Neural progenitor cell (in vitro differentiated cells): ENCODE measurements at regions not wholly inside any gene's neighbourhood (a gene's known extent, or its start where the extent isn't known, plus 50 kb on each side); places are given as distances from the start of the nearest gene placed in this dataset.

ENCODE experiments used
- DNase-seq: peaks from one replicate; pipeline ENCODE4 v3.0.0-alpha.2; 2016; ENCODE audit warnings: low spot score
- H2AFZ ChIP-seq: fragments of 200-600 bp; sonication (generic); replicated peaks from 2 replicates; pipeline ENCODE4 v1.6.1; 2016; ENCODE audit warnings: antibody characterized with exemption
- H3F3A ChIP-seq: fragments of 200-600 bp; sonication (generic); 2 replicates; pipeline ENCODE4 v1.6.1; 2016; ENCODE audit warnings: antibody characterized with exemption, low read depth
- H3K27ac ChIP-seq: fragments of 200-600 bp; sonication (generic); 2 replicates; pipeline ENCODE4 v1.5.1; 2016; ENCODE audit warnings: mild to moderate bottlenecking
- H3K27me3 ChIP-seq: fragments of 200-600 bp; sonication (generic); 2 replicates; pipeline ENCODE4 v1.6.1; 2016; ENCODE audit warnings: mild to moderate bottlenecking, moderate library complexity
- H3K36me3 ChIP-seq: fragments of 200-600 bp; sonication (generic); 2 replicates; pipeline ENCODE4 v1.5.1; 2016
- H3K4me1 ChIP-seq: fragments of 200-600 bp; sonication (generic); 2 replicates; pipeline ENCODE4 v1.6.1; 2016; ENCODE audit warnings: mixed run types
- H3K4me2 ChIP-seq: fragments of 200-600 bp; sonication (generic); 2 replicates; pipeline ENCODE4 v1.6.1; 2016
- H3K4me3 ChIP-seq: fragments of 200-600 bp; sonication (generic); 2 replicates; pipeline ENCODE4 v1.5.1; 2016
- H3K79me2 ChIP-seq: fragments of 200-600 bp; sonication (generic); 2 replicates; pipeline ENCODE4 v1.6.1; 2016; ENCODE audit warnings: low read depth
- H3K9ac ChIP-seq: fragments of 200-600 bp; sonication (generic); 2 replicates; pipeline ENCODE4 v1.6.1; 2016
- H3K9me3 ChIP-seq: fragments of 200-600 bp; sonication (generic); 2 replicates; pipeline ENCODE4 v1.5.1; 2016; ENCODE audit warnings: low read depth
- H4K20me1 ChIP-seq: fragments of 200-600 bp; sonication (generic); 2 replicates; pipeline ENCODE4 v1.6.1; 2016; ENCODE audit warnings: low read depth
- H3K27ac Mint-ChIP-seq: 3 replicates; pipeline ENCODE4 v1.8.0; 2021; ENCODE audit warnings: mixed read lengths
- H3K27me3 Mint-ChIP-seq: 2 replicates; pipeline ENCODE4 v1.8.0; 2022; ENCODE audit warnings: low read depth, mild to moderate bottlenecking, inconsistent platforms, moderate library complexity, mixed read lengths; ENCODE audit not compliant: insufficient read depth
- H3K36me3 Mint-ChIP-seq: 3 replicates; pipeline ENCODE4 v1.8.0; 2021; ENCODE audit warnings: mixed read lengths
- H3K4me1 Mint-ChIP-seq: 3 replicates; pipeline ENCODE4 v1.8.0; 2021; ENCODE audit warnings: mixed read lengths
- H3K4me3 Mint-ChIP-seq: 3 replicates; pipeline ENCODE4 v1.8.0; 2021; ENCODE audit warnings: mild to moderate bottlenecking, moderate library complexity, mixed read lengths
- H3K9me3 Mint-ChIP-seq: 3 replicates; pipeline ENCODE4 v1.8.0; 2020; ENCODE audit warnings: mixed read lengths
- EZH2 ChIP-seq: fragments of 200-600 bp; sonication (generic); IDR thresholded peaks from 2 replicates; pipeline ENCODE4 v1.6.1; 2017; ENCODE audit warnings: antibody characterized with exemption, mild to moderate bottlenecking, moderate library complexity
- EZH2phosphoT487 ChIP-seq: fragments of 200-600 bp; sonication (generic); IDR thresholded peaks from 2 replicates; pipeline ENCODE4 v1.6.1; 2017; ENCODE audit warnings: antibody characterized with exemption
- TF ChIP-seq, protein P1 (sequence below): fragments of 200-600 bp; sonication (generic); IDR thresholded peaks from 2 replicates; pipeline ENCODE4 v1.5.1; 2017; ENCODE audit warnings: antibody characterized with exemption, mild to moderate bottlenecking

DNA sequence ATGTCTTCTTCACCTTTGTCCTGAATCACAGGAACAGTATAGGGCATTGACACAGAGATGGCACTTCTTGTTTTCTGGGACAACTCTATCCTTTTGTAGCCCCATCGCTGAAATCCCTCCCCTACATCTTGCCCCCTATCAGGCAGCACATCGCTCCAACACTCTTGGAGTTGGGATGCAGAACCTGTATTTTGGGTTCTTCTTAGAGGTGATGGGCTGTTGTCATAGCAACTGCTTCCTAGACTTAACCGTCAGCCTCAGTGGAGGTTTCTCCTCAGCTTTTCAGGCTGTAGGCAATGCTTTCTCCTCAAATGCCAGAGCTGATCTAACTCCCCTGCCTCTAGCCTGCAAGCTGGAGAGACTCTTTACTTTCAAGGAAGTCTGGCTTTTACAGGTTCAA lies 99.9 kb upstream of the SPRED2 start:
- Histone ChIP-seq H3K27me3 (no peaks in the 10 kb centered on the region), H2AFZ (no peak overlapping the region), H4K20me1 (no peaks in the 10 kb centered on the region), H3K36me3 (no peaks in the 10 kb centered on the region), H3F3A (no peaks in the 10 kb centered on the region), H3K79me2 (no peaks in the 10 kb centered on the region), H3K9me3 (no peaks in the 10 kb centered on the region), H3K9ac (no peak overlapping the region), H3K4me1 (no peaks in the 10 kb centered on the region), H3K27ac (no peak overlapping the region), H3K4me2 (no peak overlapping the region), H3K4me3 (no peak overlapping the region)
- no peak overlapping the region for H3K4me3 Mint-ChIP-seq
- no peaks in the 10 kb centered on the region for H3K27me3 Mint-ChIP-seq
- DNase-seq = no peak
- TF ChIP-seq, protein P1, sequence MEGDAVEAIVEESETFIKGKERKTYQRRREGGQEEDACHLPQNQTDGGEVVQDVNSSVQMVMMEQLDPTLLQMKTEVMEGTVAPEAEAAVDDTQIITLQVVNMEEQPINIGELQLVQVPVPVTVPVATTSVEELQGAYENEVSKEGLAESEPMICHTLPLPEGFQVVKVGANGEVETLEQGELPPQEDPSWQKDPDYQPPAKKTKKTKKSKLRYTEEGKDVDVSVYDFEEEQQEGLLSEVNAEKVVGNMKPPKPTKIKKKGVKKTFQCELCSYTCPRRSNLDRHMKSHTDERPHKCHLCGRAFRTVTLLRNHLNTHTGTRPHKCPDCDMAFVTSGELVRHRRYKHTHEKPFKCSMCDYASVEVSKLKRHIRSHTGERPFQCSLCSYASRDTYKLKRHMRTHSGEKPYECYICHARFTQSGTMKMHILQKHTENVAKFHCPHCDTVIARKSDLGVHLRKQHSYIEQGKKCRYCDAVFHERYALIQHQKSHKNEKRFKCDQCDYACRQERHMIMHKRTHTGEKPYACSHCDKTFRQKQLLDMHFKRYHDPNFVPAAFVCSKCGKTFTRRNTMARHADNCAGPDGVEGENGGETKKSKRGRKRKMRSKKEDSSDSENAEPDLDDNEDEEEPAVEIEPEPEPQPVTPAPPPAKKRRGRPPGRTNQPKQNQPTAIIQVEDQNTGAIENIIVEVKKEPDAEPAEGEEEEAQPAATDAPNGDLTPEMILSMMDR = no peak
- TF ChIP-seq EZH2 (no peak), EZH2phosphoT487 (no peak)
- no peak overlapping the region for H3K27ac Mint-ChIP-seq
- no peaks in the 10 kb centered on the region for H3K9me3 Mint-ChIP-seq
- H3K4me1 Mint-ChIP-seq = no peaks in the 10 kb centered on the region
- H3K36me3 Mint-ChIP-seq = no peaks in the 10 kb centered on the region

GRCh38 chr2:65530547-65531320 lies 98.3 kb upstream of the SPRED2 start:
- H3K27ac Mint-ChIP-seq = no peak overlapping the region
- H3K9me3 Mint-ChIP-seq = no peaks in the 10 kb centered on the region
- Histone ChIP-seq H3K27me3 (no peaks in the 10 kb centered on the region), H3K4me3 (no peak overlapping the region), H2AFZ (no peak overlapping the region), H3K36me3 (no peaks in the 10 kb centered on the region), H3K4me2 (no peak overlapping the region), H3K4me1 (no peaks in the 10 kb centered on the region), H3F3A (no peaks in the 10 kb centered on the region), H3K9me3 (no peaks in the 10 kb centered on the region), H3K79me2 (no peaks in the 10 kb centered on the region), H4K20me1 (no peaks in the 10 kb centered on the region), H3K9ac (no peak overlapping the region), H3K27ac (no peak overlapping the region)
- H3K36me3 Mint-ChIP-seq = no peaks in the 10 kb centered on the region
- H3K4me1 Mint-ChIP-seq = no peaks in the 10 kb centered on the region
- H3K27me3 Mint-ChIP-seq = no peaks in the 10 kb centered on the region
- no peak for TF ChIP-seq EZH2
- TF ChIP-seq, protein P1 = no peak
- TF ChIP-seq EZH2phosphoT487 = no peak
- DNase-seq = no peak
- no peak overlapping the region for H3K4me3 Mint-ChIP-seq

GRCh38 chr2:65529419-65529818 lies 97.0 kb upstream of the SPRED2 start:
- no peak overlapping the region for H3K4me3 ChIP-seq
- no peak overlapping the region for H3K27ac ChIP-seq
- no peak overlapping the region for H2AFZ ChIP-seq
- H3K27me3 ChIP-seq = no peaks in the 10 kb centered on the region
- H4K20me1 ChIP-seq = no peaks in the 10 kb centered on the region
- no peak overlapping the region for H3K4me2 ChIP-seq
- no peak for TF ChIP-seq EZH2
- TF ChIP-seq, protein P1 = no peak
- no peak for TF ChIP-seq EZH2phosphoT487
- Mint-ChIP-seq H3K4me1 (no peaks in the 10 kb centered on the region), H3K9me3 (no peaks in the 10 kb centered on the region), H3K36me3 (no peaks in the 10 kb centered on the region), H3K27me3 (no peaks in the 10 kb centered on the region), H3K27ac (no peak overlapping the region), H3K4me3 (no peak overlapping the region)
- no peaks in the 10 kb centered on the region for H3K36me3 ChIP-seq
- H3K9ac ChIP-seq = no peak overlapping the region
- no peaks in the 10 kb centered on the region for H3K4me1 ChIP-seq
- no peaks in the 10 kb centered on the region for H3F3A ChIP-seq
- DNase-seq = no peak
- H3K9me3 ChIP-seq = no peaks in the 10 kb centered on the region
- no peaks in the 10 kb centered on the region for H3K79me2 ChIP-seq
